ENCODE measurements at regions not wholly inside any gene's neighbourhood (a gene's known extent, or its start where the extent isn't known, plus 50 kb on each side); places are given as distances from the start of the nearest gene placed in this dataset.

DNA sequence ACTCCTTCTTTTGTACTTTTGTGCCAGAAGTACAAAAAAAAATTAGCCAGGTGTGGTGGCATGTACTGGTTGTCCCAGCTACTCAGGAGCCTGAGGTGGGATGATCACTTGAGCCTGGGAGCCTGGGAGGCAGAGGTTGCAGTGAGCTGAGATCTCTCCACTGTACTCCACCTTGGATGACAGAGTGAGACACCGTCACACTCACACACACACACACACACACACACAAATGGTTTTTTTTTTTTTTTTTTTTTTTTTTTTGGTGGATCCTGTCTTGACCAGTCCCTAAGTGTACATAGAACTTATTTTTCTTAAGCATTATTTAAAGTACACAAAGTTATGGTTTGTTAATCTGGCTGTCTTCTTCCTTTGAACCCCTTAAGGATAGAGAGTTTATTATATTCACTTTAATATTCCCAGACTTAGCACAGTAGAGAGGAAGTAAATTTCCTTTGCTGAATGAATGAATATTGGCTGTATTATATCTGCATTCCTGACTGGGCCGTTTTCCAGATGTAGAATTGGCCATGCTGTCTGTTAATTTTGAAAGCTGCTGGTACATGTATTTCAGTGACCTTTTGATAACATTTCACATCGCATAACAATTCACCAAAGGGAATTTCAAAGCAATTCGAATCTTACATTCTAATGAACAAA lies 429.0 kb upstream of the ZNF608 start:
- H3K4me1 ChIP-seq (ENCODE audit: control insufficient read depth, insufficient read depth, low read length): no peaks in the 10 kb centered on the region
- WGBS, 2 experiments: 95 to 96% methylated on average over 2 to 4 of the region's 4 CpGs
- no peaks in the 10 kb centered on the region for H3K9me3 ChIP-seq (ENCODE audit: control insufficient read depth, low read length)
- H3K36me3 ChIP-seq (ENCODE audit: control insufficient read depth, insufficient read depth, low read length): no peaks in the 10 kb centered on the region
- no peak overlapping the region for H3K27ac ChIP-seq (ENCODE audit: insufficient read depth, low read depth, low read length, poor library complexity, severe bottlenecking)
- no peaks in the 10 kb centered on the region for H3K27me3 ChIP-seq (ENCODE audit: control insufficient read depth, insufficient read depth, low read length, poor library complexity, severe bottlenecking)
- H3K4me3 ChIP-seq (ENCODE audit: insufficient read depth, low read depth, low read length): no peak overlapping the region

DNA sequence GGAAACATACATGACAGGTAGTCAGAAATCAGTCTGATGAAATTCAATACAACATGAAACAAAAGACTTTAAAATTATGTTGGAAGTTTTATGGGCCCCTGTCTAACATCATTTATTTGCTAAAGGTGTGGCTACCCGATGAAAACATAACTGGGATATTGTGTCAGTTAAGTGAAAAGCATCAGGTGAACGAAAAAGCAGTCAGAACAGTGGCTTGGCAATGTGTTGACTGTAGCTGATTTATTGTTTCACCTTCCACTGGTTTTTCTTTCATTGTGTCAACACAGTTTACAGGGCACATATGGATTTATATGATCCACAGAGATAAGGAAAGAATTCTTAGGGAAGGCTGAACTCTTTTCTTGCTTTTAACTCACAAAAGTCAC lies 429.6 kb upstream of the ZNF608 start:
- no peaks in the 10 kb centered on the region for H3K4me1 ChIP-seq (ENCODE audit: control insufficient read depth, insufficient read depth, low read length)
- 94 to 95% methylated on average over 2 of the region's 2 CpGs for WGBS, 2 experiments
- H3K9me3 ChIP-seq (ENCODE audit: control insufficient read depth, low read length): no peaks in the 10 kb centered on the region
- H3K4me3 ChIP-seq (ENCODE audit: insufficient read depth, low read depth, low read length): no peak overlapping the region
- no peak overlapping the region for H3K27ac ChIP-seq (ENCODE audit: insufficient read depth, low read depth, low read length, poor library complexity, severe bottlenecking)
- no peaks in the 10 kb centered on the region for H3K27me3 ChIP-seq (ENCODE audit: control insufficient read depth, insufficient read depth, low read length, poor library complexity, severe bottlenecking)
- no peaks in the 10 kb centered on the region for H3K36me3 ChIP-seq (ENCODE audit: control insufficient read depth, insufficient read depth, low read length)

DNA sequence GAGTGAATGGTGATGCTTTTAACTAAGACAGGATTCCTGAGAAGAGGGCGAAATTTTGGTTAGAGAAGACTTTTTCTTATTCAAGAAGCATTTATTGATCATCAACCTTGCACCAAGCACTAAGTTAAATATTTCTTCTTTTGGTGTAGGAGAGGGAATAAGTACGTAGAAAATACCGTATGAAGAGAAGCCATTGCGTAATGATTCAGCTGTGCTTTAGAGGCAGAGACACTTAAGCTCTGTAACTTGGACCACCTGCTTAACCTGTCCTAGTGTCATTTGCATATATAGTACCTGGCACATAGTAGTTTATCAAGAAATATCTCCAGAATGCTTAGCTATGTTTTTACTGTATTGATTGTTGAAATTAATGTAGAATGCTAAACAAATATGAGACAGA lies 430.9 kb upstream of the ZNF608 start:
- Histone ChIP-seq H3K27me3 (ENCODE audit: control insufficient read depth, insufficient read depth, low read length, poor library complexity, severe bottlenecking) (no peaks in the 10 kb centered on the region), H3K9me3 (ENCODE audit: control insufficient read depth, low read length) (no peaks in the 10 kb centered on the region), H3K4me1 (ENCODE audit: control insufficient read depth, insufficient read depth, low read length) (no peaks in the 10 kb centered on the region), H3K4me3 (ENCODE audit: insufficient read depth, low read depth, low read length) (no peak overlapping the region), H3K36me3 (ENCODE audit: control insufficient read depth, insufficient read depth, low read length) (no peaks in the 10 kb centered on the region), H3K27ac (ENCODE audit: insufficient read depth, low read depth, low read length, poor library complexity, severe bottlenecking) (no peak overlapping the region)
- 94 to 100% methylated on average over 4 of the region's 4 CpGs for WGBS, 2 experiments

DNA sequence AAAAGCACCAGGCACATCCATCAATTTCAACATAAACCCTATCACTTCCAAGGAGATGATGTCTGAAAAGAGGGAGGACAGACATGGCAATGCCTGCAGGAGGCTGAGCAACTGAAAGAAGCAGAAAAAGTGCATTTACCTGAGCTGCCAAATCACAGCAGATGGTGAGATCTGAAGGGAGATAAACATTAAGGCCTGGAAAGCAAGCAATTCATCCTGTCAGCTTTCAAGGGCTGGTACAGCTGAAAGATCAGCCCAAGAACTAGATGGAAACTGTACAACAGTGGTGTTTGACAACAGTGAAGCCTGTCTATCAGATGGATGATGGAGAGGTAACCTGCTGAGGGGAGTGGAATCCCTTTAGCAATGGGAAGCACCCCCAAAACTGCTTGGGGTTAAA lies 433.2 kb upstream of the ZNF608 start:
- no peaks in the 10 kb centered on the region for H3K9me3 ChIP-seq (ENCODE audit: control insufficient read depth, low read length)
- H3K4me3 ChIP-seq (ENCODE audit: insufficient read depth, low read depth, low read length): no peak overlapping the region
- H3K27me3 ChIP-seq (ENCODE audit: control insufficient read depth, insufficient read depth, low read length, poor library complexity, severe bottlenecking): no peaks in the 10 kb centered on the region
- H3K4me1 ChIP-seq (ENCODE audit: control insufficient read depth, insufficient read depth, low read length): no peaks in the 10 kb centered on the region
- H3K27ac ChIP-seq (ENCODE audit: insufficient read depth, low read depth, low read length, poor library complexity, severe bottlenecking): no peak overlapping the region
- no peaks in the 10 kb centered on the region for H3K36me3 ChIP-seq (ENCODE audit: control insufficient read depth, insufficient read depth, low read length)

DNA sequence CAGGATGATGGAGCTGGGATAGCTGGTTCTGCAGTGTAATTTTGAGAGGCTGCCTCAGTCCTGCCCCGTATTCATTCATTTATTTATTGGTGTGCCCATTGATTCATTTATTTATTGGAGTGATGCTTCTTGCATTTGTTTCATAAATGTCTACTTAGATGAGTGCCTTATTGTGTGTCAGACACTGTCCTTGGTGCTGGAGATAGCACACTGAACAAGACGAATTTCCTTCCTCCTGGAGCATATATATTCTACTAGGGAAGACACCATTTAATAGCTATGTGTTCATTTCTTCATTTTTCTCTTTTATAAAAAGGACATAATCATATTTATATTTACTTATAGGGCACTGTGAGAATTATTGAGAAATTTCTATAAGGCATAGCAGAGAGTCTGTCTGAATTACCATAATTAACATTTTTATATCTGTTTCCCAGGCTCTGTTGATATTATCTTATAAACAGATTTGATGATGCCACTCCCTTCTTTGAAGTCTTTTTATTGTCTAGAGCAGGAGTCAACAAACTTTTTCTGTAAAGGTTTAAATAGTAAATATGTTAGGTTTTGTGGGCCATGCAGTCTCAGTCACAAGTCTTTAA lies 433.9 kb upstream of the ZNF608 start:
- no peaks in the 10 kb centered on the region for H3K36me3 ChIP-seq (ENCODE audit: control insufficient read depth, insufficient read depth, low read length)
- no peaks in the 10 kb centered on the region for H3K27me3 ChIP-seq (ENCODE audit: control insufficient read depth, insufficient read depth, low read length, poor library complexity, severe bottlenecking)
- no peaks in the 10 kb centered on the region for H3K9me3 ChIP-seq (ENCODE audit: control insufficient read depth, low read length)
- no peaks in the 10 kb centered on the region for H3K4me1 ChIP-seq (ENCODE audit: control insufficient read depth, insufficient read depth, low read length)
- no peak overlapping the region for H3K27ac ChIP-seq (ENCODE audit: insufficient read depth, low read depth, low read length, poor library complexity, severe bottlenecking)
- 82 to 100% methylated on average over 1 to 2 of the region's 2 CpGs for WGBS, 2 experiments
- no peak overlapping the region for H3K4me3 ChIP-seq (ENCODE audit: insufficient read depth, low read depth, low read length)

DNA sequence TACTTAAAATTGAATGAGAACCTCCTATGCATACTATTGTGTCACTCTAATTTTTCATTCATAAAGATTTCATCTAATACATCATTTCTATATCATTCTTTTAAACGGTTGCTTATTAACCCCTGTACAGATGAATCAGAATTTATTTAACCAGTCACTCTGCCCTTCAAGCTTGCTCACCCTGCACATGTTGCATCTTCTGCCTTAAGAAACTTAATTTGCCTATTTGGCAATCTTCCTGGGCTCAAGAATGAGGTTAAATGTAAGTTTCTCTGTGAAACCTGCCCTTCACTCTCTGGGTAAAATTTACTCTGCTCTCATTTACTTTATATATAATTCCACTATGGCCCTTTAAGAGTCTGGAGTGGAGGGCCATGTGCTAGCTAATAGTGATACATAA lies 434.7 kb upstream of the ZNF608 start:
- no peaks in the 10 kb centered on the region for H3K27me3 ChIP-seq (ENCODE audit: control insufficient read depth, insufficient read depth, low read length, poor library complexity, severe bottlenecking)
- no peaks in the 10 kb centered on the region for H3K36me3 ChIP-seq (ENCODE audit: control insufficient read depth, insufficient read depth, low read length)
- H3K27ac ChIP-seq (ENCODE audit: insufficient read depth, low read depth, low read length, poor library complexity, severe bottlenecking): no peak overlapping the region
- H3K9me3 ChIP-seq (ENCODE audit: control insufficient read depth, low read length): no peaks in the 10 kb centered on the region
- no peak overlapping the region for H3K4me3 ChIP-seq (ENCODE audit: insufficient read depth, low read depth, low read length)
- 89 to 92% methylated on average over 1 of the region's 1 CpG for WGBS, 2 experiments
- no peaks in the 10 kb centered on the region for H3K4me1 ChIP-seq (ENCODE audit: control insufficient read depth, insufficient read depth, low read length)

DNA sequence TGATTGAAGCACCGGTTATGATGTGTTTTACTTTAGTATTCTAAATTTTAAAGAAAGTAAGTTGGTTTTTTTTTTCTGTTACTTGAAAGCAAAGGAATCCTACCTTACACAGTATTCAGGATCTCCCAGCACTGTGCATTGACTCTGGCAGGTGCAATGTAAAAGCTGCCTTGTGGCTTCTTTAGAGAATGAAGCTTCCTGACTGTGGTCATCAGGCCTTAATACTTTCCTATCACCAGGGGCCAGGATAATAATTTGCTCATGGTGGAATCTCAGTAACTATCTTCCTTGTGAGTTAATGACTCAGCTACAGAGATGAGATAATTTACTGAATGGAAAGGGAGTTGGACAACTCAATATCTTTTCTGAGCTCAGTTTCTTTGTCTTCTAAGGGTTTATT lies 435.5 kb upstream of the ZNF608 start:
- H3K27me3 ChIP-seq (ENCODE audit: control insufficient read depth, insufficient read depth, low read length, poor library complexity, severe bottlenecking): no peaks in the 10 kb centered on the region

DNA sequence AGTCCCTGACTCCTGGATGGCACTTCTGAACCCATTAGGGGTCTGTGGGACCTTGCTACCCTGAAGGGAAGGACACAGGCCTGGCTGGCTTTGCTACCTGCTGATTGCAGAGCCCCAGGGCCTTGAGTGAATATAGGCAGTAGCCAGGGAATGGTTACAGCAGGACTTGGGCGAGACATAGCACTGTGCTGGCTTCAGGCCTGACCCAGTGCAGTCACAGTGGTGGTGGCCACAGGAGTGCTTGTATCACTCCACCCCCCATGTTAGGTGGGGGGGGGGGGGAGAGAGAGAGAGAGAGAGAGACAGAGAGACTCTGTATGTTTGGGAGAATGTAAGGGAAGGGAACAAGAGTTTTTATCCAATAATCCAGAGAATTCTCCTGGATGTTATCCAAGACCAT lies 439.3 kb upstream of the ZNF608 start:
- Histone ChIP-seq H3K9me3 (ENCODE audit: control insufficient read depth, low read length) (no peaks in the 10 kb centered on the region), H3K27me3 (ENCODE audit: control insufficient read depth, insufficient read depth, low read length, poor library complexity, severe bottlenecking) (no peaks in the 10 kb centered on the region), H3K4me1 (ENCODE audit: control insufficient read depth, insufficient read depth, low read length) (peaks cover 7% of the 10 kb centered on the region), H3K4me3 (ENCODE audit: insufficient read depth, low read depth, low read length) (no peak overlapping the region), H3K27ac (ENCODE audit: insufficient read depth, low read depth, low read length, poor library complexity, severe bottlenecking) (no peak overlapping the region), H3K36me3 (ENCODE audit: control insufficient read depth, insufficient read depth, low read length) (no peaks in the 10 kb centered on the region)
- 93 to 96% methylated on average over 1 of the region's 1 CpG for WGBS, 2 experiments

More for the DNA sequence above, 435.5 kb upstream of the ZNF608 start:
- WGBS, 2 experiments: 75% methylated on average over 1 of the region's 1 CpG; no CpG with 5 or more reads in 1 of the 2 experiments
- no peak overlapping the region for H3K4me3 ChIP-seq (ENCODE audit: insufficient read depth, low read depth, low read length)
- no peaks in the 10 kb centered on the region for H3K36me3 ChIP-seq (ENCODE audit: control insufficient read depth, insufficient read depth, low read length)
- H3K9me3 ChIP-seq (ENCODE audit: control insufficient read depth, low read length): no peaks in the 10 kb centered on the region
- H3K4me1 ChIP-seq (ENCODE audit: control insufficient read depth, insufficient read depth, low read length): no peaks in the 10 kb centered on the region
- no peak overlapping the region for H3K27ac ChIP-seq (ENCODE audit: insufficient read depth, low read depth, low read length, poor library complexity, severe bottlenecking)

DNA sequence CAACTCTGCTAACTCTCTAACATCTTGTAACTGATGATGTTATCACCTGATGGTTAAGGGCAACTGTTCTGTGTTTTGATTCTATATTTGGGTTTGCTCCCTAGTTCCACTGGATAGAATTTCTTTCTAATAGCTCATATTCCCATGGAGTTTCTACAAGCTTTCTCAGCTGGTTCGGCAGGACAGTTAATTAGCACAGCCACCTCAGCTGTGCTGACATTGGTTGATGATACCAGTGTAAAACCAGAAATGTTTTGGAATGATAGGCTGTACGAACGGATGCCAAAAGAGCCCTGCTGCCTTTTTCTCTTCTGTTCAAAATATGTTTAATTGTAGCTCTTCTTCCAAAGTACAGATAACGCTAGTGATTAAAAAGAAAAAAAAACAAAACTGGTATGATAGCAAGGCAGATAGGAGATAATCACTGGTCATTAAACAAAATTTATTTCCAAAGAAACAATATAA lies 440.5 kb upstream of the ZNF608 start:
- no peak overlapping the region for H3K4me3 ChIP-seq (ENCODE audit: insufficient read depth, low read depth, low read length)
- H3K4me1 ChIP-seq (ENCODE audit: control insufficient read depth, insufficient read depth, low read length): peaks cover 11% of the 10 kb centered on the region
- WGBS, 2 experiments: 85 to 91% methylated on average over 3 of the region's 4 CpGs
- H3K27ac ChIP-seq (ENCODE audit: insufficient read depth, low read depth, low read length, poor library complexity, severe bottlenecking): no peak overlapping the region
- H3K36me3 ChIP-seq (ENCODE audit: control insufficient read depth, insufficient read depth, low read length): no peaks in the 10 kb centered on the region
- no peaks in the 10 kb centered on the region for H3K9me3 ChIP-seq (ENCODE audit: control insufficient read depth, low read length)
- no peaks in the 10 kb centered on the region for H3K27me3 ChIP-seq (ENCODE audit: control insufficient read depth, insufficient read depth, low read length, poor library complexity, severe bottlenecking)

DNA sequence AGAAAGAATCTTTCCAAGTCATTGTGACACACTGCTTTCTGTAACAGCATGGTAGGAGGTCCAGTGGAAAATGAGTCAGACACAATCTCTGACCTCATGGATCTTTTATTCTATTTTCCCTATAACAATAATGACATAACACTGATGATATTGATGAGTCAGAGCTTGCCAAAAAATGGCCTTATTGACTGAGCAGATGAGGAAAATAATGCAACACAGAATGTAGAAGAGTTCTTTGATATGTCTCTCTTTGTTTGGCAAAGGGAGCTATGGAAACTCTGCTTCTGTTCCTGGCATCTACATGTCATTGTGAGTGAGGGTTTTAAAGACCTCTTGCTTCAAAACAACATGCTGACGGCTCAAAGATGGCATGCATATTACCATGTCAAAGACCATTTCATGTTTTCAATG lies 443.1 kb upstream of the ZNF608 start:
- Histone ChIP-seq H3K4me3 (ENCODE audit: insufficient read depth, low read depth, low read length) (no peak overlapping the region), H3K27ac (ENCODE audit: insufficient read depth, low read depth, low read length, poor library complexity, severe bottlenecking) (no peak overlapping the region), H3K9me3 (ENCODE audit: control insufficient read depth, low read length) (no peaks in the 10 kb centered on the region), H3K27me3 (ENCODE audit: control insufficient read depth, insufficient read depth, low read length, poor library complexity, severe bottlenecking) (no peaks in the 10 kb centered on the region), H3K36me3 (ENCODE audit: control insufficient read depth, insufficient read depth, low read length) (no peaks in the 10 kb centered on the region), H3K4me1 (ENCODE audit: control insufficient read depth, insufficient read depth, low read length) (peaks cover 11% of the 10 kb centered on the region)
- 33 to 56% methylated on average over 1 of the region's 1 CpG for WGBS, 2 experiments

All from ectodermal cell (in vitro differentiated cells).